Suprapubic skin (tissue), 4 donors: ENCODE measurements at regions not wholly inside any gene's neighbourhood (a gene's known extent, or its start where the extent isn't known, plus 50 kb on each side); places are given as distances from the start of the nearest gene placed in this dataset.

Source experiments
- DNase-seq, 2 donors: peaks; one replicate each; pipeline ENCODE4 v3.0.0-alpha.2; 2019; ENCODE audit warnings: low spot score in 2 of 2
- H3K27ac ChIP-seq: fragments of 200-600 bp; sonication (generic); one replicate; pipeline ENCODE4 v1.5.1; 2019
- H3K27me3 ChIP-seq: fragments of 200-600 bp; sonication (generic); one replicate; pipeline ENCODE4 v1.5.1; 2019
- H3K36me3 ChIP-seq: fragments of 200-600 bp; sonication (generic); one replicate; pipeline ENCODE4 v1.5.1; 2019
- H3K4me1 ChIP-seq: fragments of 200-600 bp; sonication (generic); one replicate; pipeline ENCODE4 v1.5.1; 2019
- H3K4me3 ChIP-seq: fragments of 200-600 bp; sonication (generic); one replicate; pipeline ENCODE4 v1.5.1; 2019; ENCODE audit warnings: mild to moderate bottlenecking
- H3K9me3 ChIP-seq: fragments of 200-600 bp; sonication (generic); one replicate; pipeline ENCODE4 v1.5.1; 2019
- EP300 ChIP-seq: sonication (generic); formaldehyde crosslinking; IDR thresholded peaks from one replicate; pipeline ENCODE4 v1.6.1; 2017; ENCODE audit warnings: antibody characterized with exemption
- POLR2A ChIP-seq, 2 donors: fragments of 450-650 bp; IDR thresholded peaks; one replicate each; pipeline ENCODE4 v1.6.1; 2017; ENCODE audit warnings: antibody characterized with exemption in 2 of 2, mild to moderate bottlenecking in 2 of 2, moderate library complexity in 2 of 2
- POLR2AphosphoS5 ChIP-seq, 3 donors: sonication (generic); formaldehyde crosslinking; IDR thresholded peaks; one replicate each; pipeline ENCODE4 v1.6.1; 2017; ENCODE audit warnings: antibody characterized with exemption in 3 of 3
- WGBS: methylation state at CpG from one replicate; pipeline ENCODE4 v1.1.5; 2018; 5-methylcytosine and 5-hydroxymethylcytosine counted together
- TF ChIP-seq, protein P1 (sequence below), 2 donors: fragments of 200-600 bp in 1 of 2; fragments of 450-650 bp in 1 of 2; sonication (generic) in 1 of 2; IDR thresholded peaks; one replicate each; pipeline ENCODE4 v1.5.1; 2016 to 2019; ENCODE audit warnings: antibody characterized with exemption in 2 of 2, mild to moderate bottlenecking in 1 of 2, moderate library complexity in 1 of 2

GRCh38 chr12:126353604-126354003 is 1288.4 kb downstream of the AACS start:
- Histone ChIP-seq H3K27ac (no peak overlapping the region), H3K36me3 (no peaks in the 10 kb centered on the region), H3K4me1 (no peaks in the 10 kb centered on the region), H3K4me3 (no peak overlapping the region), H3K9me3 (peaks cover 8% of the 10 kb centered on the region), H3K27me3 (no peaks in the 10 kb centered on the region)
- 33% methylated on average over 1 of the region's 1 CpG for WGBS
- no peak for TF ChIP-seq POLR2AphosphoS5 (IDR thresholded peaks at IDR 0.05)
- TF ChIP-seq, protein P1, sequence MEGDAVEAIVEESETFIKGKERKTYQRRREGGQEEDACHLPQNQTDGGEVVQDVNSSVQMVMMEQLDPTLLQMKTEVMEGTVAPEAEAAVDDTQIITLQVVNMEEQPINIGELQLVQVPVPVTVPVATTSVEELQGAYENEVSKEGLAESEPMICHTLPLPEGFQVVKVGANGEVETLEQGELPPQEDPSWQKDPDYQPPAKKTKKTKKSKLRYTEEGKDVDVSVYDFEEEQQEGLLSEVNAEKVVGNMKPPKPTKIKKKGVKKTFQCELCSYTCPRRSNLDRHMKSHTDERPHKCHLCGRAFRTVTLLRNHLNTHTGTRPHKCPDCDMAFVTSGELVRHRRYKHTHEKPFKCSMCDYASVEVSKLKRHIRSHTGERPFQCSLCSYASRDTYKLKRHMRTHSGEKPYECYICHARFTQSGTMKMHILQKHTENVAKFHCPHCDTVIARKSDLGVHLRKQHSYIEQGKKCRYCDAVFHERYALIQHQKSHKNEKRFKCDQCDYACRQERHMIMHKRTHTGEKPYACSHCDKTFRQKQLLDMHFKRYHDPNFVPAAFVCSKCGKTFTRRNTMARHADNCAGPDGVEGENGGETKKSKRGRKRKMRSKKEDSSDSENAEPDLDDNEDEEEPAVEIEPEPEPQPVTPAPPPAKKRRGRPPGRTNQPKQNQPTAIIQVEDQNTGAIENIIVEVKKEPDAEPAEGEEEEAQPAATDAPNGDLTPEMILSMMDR (IDR thresholded peaks at IDR 0.05): no peak
- TF ChIP-seq EP300: no peak
- no peak for TF ChIP-seq POLR2A (IDR thresholded peaks at IDR 0.05)
- DNase-seq: no peak

DNA sequence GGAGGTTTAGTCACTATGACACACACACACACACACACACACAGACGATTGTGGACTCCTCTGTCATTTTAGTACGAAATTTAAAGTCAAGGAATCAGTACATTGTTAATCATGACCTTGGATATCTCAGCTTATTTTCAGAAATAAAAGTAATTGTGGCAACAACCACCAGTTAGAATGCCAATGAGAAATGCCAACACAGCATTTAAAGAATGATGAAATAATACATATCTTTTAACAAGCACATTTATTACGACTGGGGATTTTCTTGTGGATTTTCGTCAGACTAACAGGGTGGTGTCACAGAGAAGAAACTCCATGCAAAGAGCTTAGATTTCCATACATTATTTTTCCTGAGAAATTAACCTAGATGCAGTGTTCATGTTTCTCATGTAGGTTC is 1289.4 kb downstream of the AACS start:
- H3K4me1 ChIP-seq: no peaks in the 10 kb centered on the region
- no peak overlapping the region for H3K4me3 ChIP-seq
- no peaks in the 10 kb centered on the region for H3K27me3 ChIP-seq
- H3K27ac ChIP-seq: no peak overlapping the region
- H3K9me3 ChIP-seq: peaks cover 8% of the 10 kb centered on the region
- TF ChIP-seq EP300 (no peak), POLR2A (IDR thresholded peaks at IDR 0.05) (no peak), POLR2AphosphoS5 (IDR thresholded peaks at IDR 0.05) (no peak)
- TF ChIP-seq, protein P1 (IDR thresholded peaks at IDR 0.05): no peak
- DNase-seq: no peak
- no peaks in the 10 kb centered on the region for H3K36me3 ChIP-seq
- WGBS: 72% methylated on average over 4 of the region's 4 CpGs

GRCh38 chr12:126355346-126355745 is 1290.1 kb downstream of the AACS start:
- Histone ChIP-seq H3K9me3 (peaks cover 8% of the 10 kb centered on the region), H3K27me3 (no peaks in the 10 kb centered on the region), H3K4me3 (no peak overlapping the region), H3K4me1 (no peaks in the 10 kb centered on the region), H3K27ac (no peak overlapping the region), H3K36me3 (no peaks in the 10 kb centered on the region)
- DNase-seq: no peak
- 89% methylated on average over 1 of the region's 2 CpGs for WGBS
- TF ChIP-seq, protein P1 (IDR thresholded peaks at IDR 0.05): no peak

- no peak for DNase-seq
- Histone ChIP-seq H3K36me3 (no peaks in the 10 kb centered on the region), H3K27me3 (no peaks in the 10 kb centered on the region), H3K4me3 (no peak overlapping the region), H3K27ac (no peak overlapping the region), H3K9me3 (no peaks in the 10 kb centered on the region), H3K4me1 (no peaks in the 10 kb centered on the region)
- TF ChIP-seq POLR2A (IDR thresholded peaks at IDR 0.05) (no peak), EP300 (no peak), POLR2AphosphoS5 (IDR thresholded peaks at IDR 0.05) (no peak)
- TF ChIP-seq, protein P1 (IDR thresholded peaks at IDR 0.05): no peak
- 60% methylated on average over 5 of the region's 5 CpGs for WGBS
These were observed 1293.6 kb downstream of the AACS start for GRCh38 chr12:126358806-126359205.

GRCh38 chr12:126359216-126359615 is 1294.0 kb downstream of the AACS start:
- Histone ChIP-seq H3K36me3 (no peaks in the 10 kb centered on the region), H3K4me1 (no peaks in the 10 kb centered on the region), H3K27ac (no peak overlapping the region), H3K27me3 (no peaks in the 10 kb centered on the region), H3K9me3 (no peaks in the 10 kb centered on the region), H3K4me3 (no peak overlapping the region)
- TF ChIP-seq POLR2A (IDR thresholded peaks at IDR 0.05) (no peak), POLR2AphosphoS5 (IDR thresholded peaks at IDR 0.05) (no peak), EP300 (no peak)
- TF ChIP-seq, protein P1 (IDR thresholded peaks at IDR 0.05): no peak
- WGBS: 52% methylated on average over 3 of the region's 3 CpGs
- no peak for DNase-seq
